ENCODE measurements at regions not wholly inside any gene's neighbourhood (a gene's known extent, or its start where the extent isn't known, plus 50 kb on each side); places are given as distances from the start of the nearest gene placed in this dataset.
A peak's percentile ranks its signal among the peaks of the same experiment; 100 is the strongest.

GRCh38 chr4:123709336-123709735 is 312.7 kb downstream of the SPRY1 start:
- Histone ChIP-seq H2BK5ac (ENCODE audit: low read length) (no peak overlapping the region), H3K36me3 (replicated peaks in 1 of 2; ENCODE audit: control insufficient read depth in 2 of 2, insufficient read depth in 2 of 2, low read length in 2 of 2) (no peaks in the 10 kb centered on the region), H3K4me1 (ENCODE audit: control insufficient read depth in 2 of 2, insufficient read depth in 1 of 2, low read depth in 1 of 2, low read length in 2 of 2) (no peaks in the 10 kb centered on the region), H2BK15ac (ENCODE audit: low read length) (no peak overlapping the region), H4K8ac (ENCODE audit: low read depth, low read length) (no peak overlapping the region), H2BK120ac (ENCODE audit: low read depth, low read length) (no peak overlapping the region), H2AK5ac (ENCODE audit: low read depth, low read length) (no peak overlapping the region), H3K23ac (ENCODE audit: low read depth, low read length, poor library complexity) (no peak overlapping the region), H3K14ac (ENCODE audit: low read length) (no peak overlapping the region), H3K79me1 (ENCODE audit: low read depth, low read length) (no peaks in the 10 kb centered on the region), H3K4me3 (ENCODE audit: low read length in 2 of 2) (no peak overlapping the region), H2AFZ (ENCODE audit: low read length) (no peak overlapping the region), H3K27ac (replicated peaks; ENCODE audit: low read length) (no peak overlapping the region), H3K4ac (ENCODE audit: low read length) (no peak overlapping the region), H4K91ac (ENCODE audit: low read depth, low read length, poor library complexity) (no peak overlapping the region), H3K9ac (ENCODE audit: low read depth, low read length, poor library complexity) (no peak overlapping the region), H3K18ac (ENCODE audit: low read length) (no peak overlapping the region), H3K9me3 (replicated peaks in 1 of 2; ENCODE audit: control insufficient read depth in 2 of 2, insufficient read depth in 1 of 2, low read depth in 1 of 2, low read length in 2 of 2) (peaks cover 0 to 17% of the 10 kb centered on the region in 2 donors), H3K27me3 (ENCODE audit: control insufficient read depth in 3 of 3, insufficient read depth in 3 of 3, low read depth in 1 of 3, low read length in 3 of 3) (no peaks in the 10 kb centered on the region), H2BK12ac (ENCODE audit: low read length) (no peak overlapping the region), H3K4me2 (ENCODE audit: insufficient read depth, low read length, poor library complexity, severe bottlenecking) (no peak overlapping the region)
- no peak for DNase-seq (ENCODE audit: low spot score)
- WGBS, 2 donors (ENCODE audit: extremely low coverage in 2 of 2, insufficient read length in 2 of 2, insufficient replicate concordance in 1 of 2), result no CpG with 5 or more reads among the region's 3 CpGs

GRCh38 chr4:123731035-123731434 is 334.4 kb downstream of the SPRY1 start:
- WGBS, 2 donors (ENCODE audit: extremely low coverage in 2 of 2, insufficient read length in 2 of 2, insufficient replicate concordance in 1 of 2), result no CpG with 5 or more reads among the region's 1 CpG
- Histone ChIP-seq H3K27me3 (ENCODE audit: control insufficient read depth in 3 of 3, insufficient read depth in 3 of 3, low read depth in 1 of 3, low read length in 3 of 3) (no peaks in the 10 kb centered on the region), H4K8ac (ENCODE audit: low read depth, low read length) (no peak overlapping the region), H3K79me1 (ENCODE audit: low read depth, low read length) (no peaks in the 10 kb centered on the region), H3K36me3 (replicated peaks in 1 of 2; ENCODE audit: control insufficient read depth in 2 of 2, insufficient read depth in 2 of 2, low read length in 2 of 2) (no peaks in the 10 kb centered on the region), H3K23ac (ENCODE audit: low read depth, low read length, poor library complexity) (no peak overlapping the region), H2AFZ (ENCODE audit: low read length) (no peak overlapping the region), H2BK12ac (ENCODE audit: low read length) (no peak overlapping the region), H3K18ac (ENCODE audit: low read length) (no peak overlapping the region), H2BK120ac (ENCODE audit: low read depth, low read length) (no peak overlapping the region), H3K4me2 (ENCODE audit: insufficient read depth, low read length, poor library complexity, severe bottlenecking) (no peak overlapping the region), H3K4me3 (ENCODE audit: low read length in 2 of 2) (no peak overlapping the region), H3K9ac (ENCODE audit: low read depth, low read length, poor library complexity) (no peak overlapping the region), H4K91ac (ENCODE audit: low read depth, low read length, poor library complexity) (no peak overlapping the region), H2BK15ac (ENCODE audit: low read length) (no peak overlapping the region), H2AK5ac (ENCODE audit: low read depth, low read length) (no peak overlapping the region), H3K4me1 (ENCODE audit: control insufficient read depth in 2 of 2, insufficient read depth in 1 of 2, low read depth in 1 of 2, low read length in 2 of 2) (no peaks in the 10 kb centered on the region), H3K14ac (ENCODE audit: low read length) (no peak overlapping the region), H2BK5ac (ENCODE audit: low read length) (no peak overlapping the region), H3K27ac (replicated peaks; ENCODE audit: low read length) (no peak overlapping the region), H3K4ac (ENCODE audit: low read length) (no peak overlapping the region), H3K9me3 (replicated peaks in 1 of 2; ENCODE audit: control insufficient read depth in 2 of 2, insufficient read depth in 1 of 2, low read depth in 1 of 2, low read length in 2 of 2) (peaks cover 0 to 13% of the 10 kb centered on the region in 2 donors)
- DNase-seq (ENCODE audit: low spot score), result no peak

GRCh38 chr4:123737156-123737555 is 340.6 kb downstream of the SPRY1 start:
- no peak overlapping the region for H3K9ac ChIP-seq (ENCODE audit: low read depth, low read length, poor library complexity)
- no peak overlapping the region for H2AFZ ChIP-seq (ENCODE audit: low read length)
- no peaks in the 10 kb centered on the region for H3K9me3 ChIP-seq (replicated peaks in 1 of 2; ENCODE audit: control insufficient read depth in 2 of 2, insufficient read depth in 1 of 2, low read depth in 1 of 2, low read length in 2 of 2)
- H3K27ac ChIP-seq (replicated peaks; ENCODE audit: low read length), result no peak overlapping the region
- H3K23ac ChIP-seq (ENCODE audit: low read depth, low read length, poor library complexity), result no peak overlapping the region
- H4K91ac ChIP-seq (ENCODE audit: low read depth, low read length, poor library complexity), result no peak overlapping the region
- no peak overlapping the region for H3K4me3 ChIP-seq (ENCODE audit: low read length in 2 of 2)
- no peak overlapping the region for H2BK12ac ChIP-seq (ENCODE audit: low read length)
- no peak overlapping the region for H2AK5ac ChIP-seq (ENCODE audit: low read depth, low read length)
- H3K27me3 ChIP-seq (ENCODE audit: control insufficient read depth in 3 of 3, insufficient read depth in 3 of 3, low read depth in 1 of 3, low read length in 3 of 3), result no peaks in the 10 kb centered on the region
- H2BK15ac ChIP-seq (ENCODE audit: low read length), result no peak overlapping the region
- no peak overlapping the region for H3K14ac ChIP-seq (ENCODE audit: low read length)
- no peak for DNase-seq (ENCODE audit: low spot score)
- no peaks in the 10 kb centered on the region for H3K36me3 ChIP-seq (replicated peaks in 1 of 2; ENCODE audit: control insufficient read depth in 2 of 2, insufficient read depth in 2 of 2, low read length in 2 of 2)
- H3K79me1 ChIP-seq (ENCODE audit: low read depth, low read length), result no peaks in the 10 kb centered on the region
- no peak overlapping the region for H3K18ac ChIP-seq (ENCODE audit: low read length)
- no CpG with 5 or more reads among the region's 1 CpG for WGBS, 2 donors (ENCODE audit: extremely low coverage in 2 of 2, insufficient read length in 2 of 2, insufficient replicate concordance in 1 of 2)
- H3K4me1 ChIP-seq (ENCODE audit: control insufficient read depth in 2 of 2, insufficient read depth in 1 of 2, low read depth in 1 of 2, low read length in 2 of 2), result no peaks in the 10 kb centered on the region
- H3K4me2 ChIP-seq (ENCODE audit: insufficient read depth, low read length, poor library complexity, severe bottlenecking), result no peak overlapping the region
- H2BK120ac ChIP-seq (ENCODE audit: low read depth, low read length), result no peak overlapping the region
- no peak overlapping the region for H4K8ac ChIP-seq (ENCODE audit: low read depth, low read length)
- H3K4ac ChIP-seq (ENCODE audit: low read length), result no peak overlapping the region
- H2BK5ac ChIP-seq (ENCODE audit: low read length), result no peak overlapping the region

GRCh38 chr4:123739806-123740205 is 343.2 kb downstream of the SPRY1 start:
- H3K27me3 ChIP-seq (ENCODE audit: control insufficient read depth in 3 of 3, insufficient read depth in 3 of 3, low read depth in 1 of 3, low read length in 3 of 3), result no peaks in the 10 kb centered on the region
- no peak overlapping the region for H2BK12ac ChIP-seq (ENCODE audit: low read length)
- DNase-seq (ENCODE audit: low spot score), result no peak
- no peak overlapping the region for H3K18ac ChIP-seq (ENCODE audit: low read length)
- H3K4me3 ChIP-seq (ENCODE audit: low read length in 2 of 2), result no peak overlapping the region
- no peak overlapping the region for H2AK5ac ChIP-seq (ENCODE audit: low read depth, low read length)
- H4K91ac ChIP-seq (ENCODE audit: low read depth, low read length, poor library complexity), result no peak overlapping the region
- H3K9me3 ChIP-seq (replicated peaks in 1 of 2; ENCODE audit: control insufficient read depth in 2 of 2, insufficient read depth in 1 of 2, low read depth in 1 of 2, low read length in 2 of 2), result peaks cover 0 to 3% of the 10 kb centered on the region in 2 donors
- H2BK120ac ChIP-seq (ENCODE audit: low read depth, low read length), result no peak overlapping the region
- no peak overlapping the region for H3K23ac ChIP-seq (ENCODE audit: low read depth, low read length, poor library complexity)
- H3K27ac ChIP-seq (replicated peaks; ENCODE audit: low read length), result no peak overlapping the region
- no peak overlapping the region for H3K4ac ChIP-seq (ENCODE audit: low read length)
- H2BK15ac ChIP-seq (ENCODE audit: low read length), result no peak overlapping the region
- H3K14ac ChIP-seq (ENCODE audit: low read length), result no peak overlapping the region
- H3K79me1 ChIP-seq (ENCODE audit: low read depth, low read length), result no peaks in the 10 kb centered on the region
- peak overlapping the region; percentile 36 for H2AFZ ChIP-seq (ENCODE audit: low read length)
- peaks cover 1% of the 10 kb centered on the region in 2 donors for H3K4me1 ChIP-seq (ENCODE audit: control insufficient read depth in 2 of 2, insufficient read depth in 1 of 2, low read depth in 1 of 2, low read length in 2 of 2)
- H4K8ac ChIP-seq (ENCODE audit: low read depth, low read length), result no peak overlapping the region
- H3K36me3 ChIP-seq (replicated peaks in 1 of 2; ENCODE audit: control insufficient read depth in 2 of 2, insufficient read depth in 2 of 2, low read length in 2 of 2), result no peaks in the 10 kb centered on the region
- no peak overlapping the region for H2BK5ac ChIP-seq (ENCODE audit: low read length)
- WGBS, 2 donors (ENCODE audit: extremely low coverage in 2 of 2, insufficient read length in 2 of 2, insufficient replicate concordance in 1 of 2), result no CpG with 5 or more reads among the region's 4 CpGs
- no peak overlapping the region for H3K9ac ChIP-seq (ENCODE audit: low read depth, low read length, poor library complexity)
- no peak overlapping the region for H3K4me2 ChIP-seq (ENCODE audit: insufficient read depth, low read length, poor library complexity, severe bottlenecking)
